ENCODE measurements at regions not wholly inside any gene's neighbourhood (a gene's known extent, or its start where the extent isn't known, plus 50 kb on each side); places are given as distances from the start of the nearest gene placed in this dataset.
"Not testable (repeated sequence)": the region's sequence is repeated elsewhere in the genome, so short reads cannot be mapped to it uniquely, and the experiment has no call there.

- Histone ChIP-seq H3K36me3 (ENCODE audit: control insufficient read depth, insufficient read depth, low read length) (no peaks in the 10 kb centered on the region), H3K4me1 (ENCODE audit: control insufficient read depth, insufficient read depth, low read length) (no peaks in the 10 kb centered on the region), H3K9me3 (ENCODE audit: control insufficient read depth, low read length) (no peaks in the 10 kb centered on the region), H3K27me3 (ENCODE audit: control insufficient read depth, insufficient read depth, low read length) (no peaks in the 10 kb centered on the region), H3K4me3 (ENCODE audit: low read length) (no peak overlapping the region), H3K9ac (ENCODE audit: low read length) (no peak overlapping the region)
These were observed 361.8 kb downstream of the TMEM121 start for GRCh38 chr14:105888151-105888550.

- Histone ChIP-seq H3K9me3 (ENCODE audit: control insufficient read depth, low read length) (no peaks in the 10 kb centered on the region), H3K4me3 (ENCODE audit: low read length) (no peak overlapping the region), H3K27me3 (ENCODE audit: control insufficient read depth, insufficient read depth, low read length) (no peaks in the 10 kb centered on the region), H3K4me1 (ENCODE audit: control insufficient read depth, insufficient read depth, low read length) (no peaks in the 10 kb centered on the region), H3K36me3 (ENCODE audit: control insufficient read depth, insufficient read depth, low read length) (no peaks in the 10 kb centered on the region), H3K9ac (ENCODE audit: low read length) (no peak overlapping the region)
These were observed 362.6 kb downstream of the TMEM121 start for GRCh38 chr14:105888784-105889665.

GRCh38 chr14:105889666-105890473 is 363.5 kb downstream of the TMEM121 start:
- Histone ChIP-seq H3K4me1 (ENCODE audit: control insufficient read depth, insufficient read depth, low read length) (no peaks in the 10 kb centered on the region), H3K27me3 (ENCODE audit: control insufficient read depth, insufficient read depth, low read length) (no peaks in the 10 kb centered on the region), H3K9ac (ENCODE audit: low read length) (no peak overlapping the region), H3K36me3 (ENCODE audit: control insufficient read depth, insufficient read depth, low read length) (no peaks in the 10 kb centered on the region), H3K9me3 (ENCODE audit: control insufficient read depth, low read length) (no peaks in the 10 kb centered on the region), H3K4me3 (ENCODE audit: low read length) (no peak overlapping the region)

- Histone ChIP-seq H3K27me3 (ENCODE audit: control insufficient read depth, insufficient read depth, low read length) (no peaks in the 10 kb centered on the region), H3K36me3 (ENCODE audit: control insufficient read depth, insufficient read depth, low read length) (no peaks in the 10 kb centered on the region), H3K4me3 (ENCODE audit: low read length) (no peak overlapping the region), H3K9me3 (ENCODE audit: control insufficient read depth, low read length) (no peaks in the 10 kb centered on the region), H3K9ac (ENCODE audit: low read length) (no peak overlapping the region), H3K4me1 (ENCODE audit: control insufficient read depth, insufficient read depth, low read length) (no peaks in the 10 kb centered on the region)
These were observed 364.3 kb downstream of the TMEM121 start for GRCh38 chr14:105890474-105891220.

GRCh38 chr14:105891221-105891602 is 364.8 kb downstream of the TMEM121 start:
- Histone ChIP-seq H3K27me3 (ENCODE audit: control insufficient read depth, insufficient read depth, low read length) (no peaks in the 10 kb centered on the region), H3K4me1 (ENCODE audit: control insufficient read depth, insufficient read depth, low read length) (no peaks in the 10 kb centered on the region), H3K36me3 (ENCODE audit: control insufficient read depth, insufficient read depth, low read length) (no peaks in the 10 kb centered on the region), H3K4me3 (ENCODE audit: low read length) (no peak overlapping the region), H3K9ac (ENCODE audit: low read length) (no peak overlapping the region), H3K9me3 (ENCODE audit: control insufficient read depth, low read length) (no peaks in the 10 kb centered on the region)

- no peaks in the 10 kb centered on the region for H3K36me3 ChIP-seq (ENCODE audit: control insufficient read depth, insufficient read depth, low read length)
- H3K27me3 ChIP-seq (ENCODE audit: control insufficient read depth, insufficient read depth, low read length), result no peaks in the 10 kb centered on the region
- no peak overlapping the region for H3K9ac ChIP-seq (ENCODE audit: low read length)
- H3K4me3 ChIP-seq (ENCODE audit: low read length), result no peak overlapping the region
- H3K4me1 ChIP-seq (ENCODE audit: control insufficient read depth, insufficient read depth, low read length), result no peaks in the 10 kb centered on the region
- no peaks in the 10 kb centered on the region for H3K9me3 ChIP-seq (ENCODE audit: control insufficient read depth, low read length)
These were observed 365.5 kb downstream of the TMEM121 start for GRCh38 chr14:105891631-105892452.

GRCh38 chr14:105892453-105893441 is 366.4 kb downstream of the TMEM121 start:
- H3K9me3 ChIP-seq (ENCODE audit: control insufficient read depth, low read length); H3K27me3 ChIP-seq (ENCODE audit: control insufficient read depth, insufficient read depth, low read length); H3K9ac ChIP-seq (ENCODE audit: low read length); H3K4me1 ChIP-seq (ENCODE audit: control insufficient read depth, insufficient read depth, low read length); H3K36me3 ChIP-seq (ENCODE audit: control insufficient read depth, insufficient read depth, low read length); H3K4me3 ChIP-seq (ENCODE audit: low read length): not testable (repeated sequence)

GRCh38 chr14:105893686-105894085 is 367.3 kb downstream of the TMEM121 start:
- not testable (repeated sequence) for H3K9ac ChIP-seq (ENCODE audit: low read length); H3K27me3 ChIP-seq (ENCODE audit: control insufficient read depth, insufficient read depth, low read length); H3K4me3 ChIP-seq (ENCODE audit: low read length); H3K36me3 ChIP-seq (ENCODE audit: control insufficient read depth, insufficient read depth, low read length); H3K4me1 ChIP-seq (ENCODE audit: control insufficient read depth, insufficient read depth, low read length); H3K9me3 ChIP-seq (ENCODE audit: control insufficient read depth, low read length)

- Histone ChIP-seq H3K4me1 (ENCODE audit: control insufficient read depth, insufficient read depth, low read length) (no peaks in the 10 kb centered on the region), H3K9ac (ENCODE audit: low read length) (no peak overlapping the region), H3K4me3 (ENCODE audit: low read length) (no peak overlapping the region), H3K9me3 (ENCODE audit: control insufficient read depth, low read length) (no peaks in the 10 kb centered on the region), H3K27me3 (ENCODE audit: control insufficient read depth, insufficient read depth, low read length) (no peaks in the 10 kb centered on the region), H3K36me3 (ENCODE audit: control insufficient read depth, insufficient read depth, low read length) (no peaks in the 10 kb centered on the region)
These were observed 368.0 kb downstream of the TMEM121 start for GRCh38 chr14:105894125-105894977.
